Epithelial cell of esophagus (primary cell): ENCODE measurements at regions not wholly inside any gene's neighbourhood (a gene's known extent, or its start where the extent isn't known, plus 50 kb on each side); places are given as distances from the start of the nearest gene placed in this dataset.

Experiments used
- DNase-seq: peaks from one replicate; pipeline ENCODE4 v3.0.0; 2010; ENCODE audit warnings: low read depth
- H3K4me3 ChIP-seq: 2 replicates; pipeline ENCODE4 v1.5.1; 2011; ENCODE audit warnings: mild to moderate bottlenecking, low read length, control low read depth
- CTCF ChIP-seq: IDR thresholded peaks from 2 replicates; pipeline ENCODE4 v1.5.1; 2011; ENCODE audit warnings: low read depth, mild to moderate bottlenecking, low read length, control low read depth, inconsistent platforms; ENCODE audit not compliant: insufficient read depth; ENCODE audit errors: missing control alignments

GRCh38 chr10:64454962-64455361, 933.8 kb downstream of the REEP3 start:
- no peak for DNase-seq
- TF ChIP-seq CTCF, result no peak
- H3K4me3 ChIP-seq, result no peak overlapping the region

GRCh38 chr10:64458306-64458705, 937.1 kb downstream of the REEP3 start:
- no peak for TF ChIP-seq CTCF
- H3K4me3 ChIP-seq, result no peak overlapping the region
- no peak for DNase-seq

DNA sequence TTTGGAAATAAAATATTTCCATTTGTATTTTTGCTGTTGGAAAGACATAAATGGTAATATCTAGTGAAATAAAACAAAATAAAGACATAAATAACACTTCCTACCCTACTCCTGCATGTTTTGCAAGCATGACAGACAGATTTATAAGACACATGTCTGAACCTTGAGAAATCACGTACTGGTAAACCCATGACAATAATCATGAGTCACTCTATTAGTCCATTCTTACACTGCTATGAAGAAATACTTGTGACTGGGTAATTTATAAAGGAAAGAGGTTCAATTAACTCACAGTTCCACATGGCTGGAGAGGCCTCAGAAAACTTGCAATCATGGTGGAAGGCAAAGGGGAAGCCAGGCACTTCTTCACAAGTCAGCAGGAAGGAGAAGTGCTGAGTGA, 942.2 kb downstream of the REEP3 start:
- DNase-seq, result peak; percentile 28
- no peak for TF ChIP-seq CTCF
- no peak overlapping the region for H3K4me3 ChIP-seq

- H3K4me3 ChIP-seq, result no peak overlapping the region
- no peak for DNase-seq
- no peak for TF ChIP-seq CTCF
Observed at GRCh38 chr10:64465653-64466052, 944.5 kb downstream of the REEP3 start.

GRCh38 chr10:64468219-64468618, 947.0 kb downstream of the REEP3 start:
- no peak overlapping the region for H3K4me3 ChIP-seq
- TF ChIP-seq CTCF, result no peak
- DNase-seq, result no peak

DNA sequence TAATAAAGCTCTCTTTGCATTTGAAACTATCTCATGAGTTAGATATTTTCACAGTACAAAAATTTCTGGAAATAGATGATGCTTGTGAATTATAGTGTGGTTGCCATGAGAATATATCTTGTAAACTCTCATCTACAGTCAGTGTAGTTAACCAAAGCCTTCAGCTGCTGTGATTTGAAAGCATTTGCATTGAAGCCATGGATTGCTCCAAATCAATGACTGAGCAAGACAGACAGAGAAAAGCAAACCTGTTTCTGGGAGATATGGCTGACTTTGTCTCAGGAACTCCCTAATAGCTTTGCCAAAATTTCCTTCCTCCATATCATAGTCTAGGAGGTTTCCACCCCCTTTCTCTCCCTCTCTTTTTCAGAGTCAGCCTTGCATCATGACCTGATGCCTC, 955.3 kb downstream of the REEP3 start:
- TF ChIP-seq CTCF, result no peak
- no peak for DNase-seq
- no peak overlapping the region for H3K4me3 ChIP-seq

DNA sequence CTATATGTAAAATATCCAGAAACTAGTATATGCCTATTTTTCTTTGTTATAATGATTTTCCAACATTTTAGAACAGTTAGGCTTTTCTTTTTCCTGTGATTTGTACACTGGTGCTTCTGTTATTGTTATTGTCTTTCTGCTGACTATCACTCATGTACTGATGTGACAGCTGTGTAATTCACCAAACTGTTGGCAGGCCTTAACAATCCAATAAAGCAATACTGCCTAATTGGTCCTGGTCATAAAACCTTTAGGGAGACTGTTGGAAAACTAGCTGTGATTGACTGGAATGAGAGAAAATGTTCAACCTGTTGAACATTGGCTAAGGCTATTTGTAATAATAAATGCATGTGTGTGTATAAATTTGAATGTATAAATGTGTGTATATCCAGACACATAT, 956.6 kb downstream of the REEP3 start:
- TF ChIP-seq CTCF, result no peak
- DNase-seq, result no peak
- no peak overlapping the region for H3K4me3 ChIP-seq
